ENCODE measurements at regions not wholly inside any gene's neighbourhood (a gene's known extent, or its start where the extent isn't known, plus 50 kb on each side); places are given as distances from the start of the nearest gene placed in this dataset.

DNA sequence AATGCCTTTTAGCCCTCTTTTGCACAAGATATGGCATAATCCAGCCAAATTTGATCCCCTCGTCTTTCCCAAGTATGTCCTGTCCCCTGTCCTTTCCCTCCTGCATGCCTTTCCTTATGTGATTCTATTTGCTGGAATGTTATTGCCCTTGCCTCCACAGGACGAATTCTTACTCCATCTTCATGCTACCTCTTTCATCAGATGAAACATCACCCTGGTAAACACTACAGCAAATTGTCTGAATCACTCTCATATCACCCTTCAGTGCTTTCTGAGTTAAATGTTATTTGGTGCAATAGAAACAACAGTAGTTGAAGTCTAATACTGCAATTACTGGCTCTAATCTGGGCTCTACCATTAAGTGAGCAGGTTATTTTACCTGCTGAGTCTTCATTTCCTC, 52.2 kb upstream of the FAT1 start:
- H3K27me3 ChIP-seq (ENCODE audit: control insufficient read depth, insufficient read depth, low read length), result no peaks in the 10 kb centered on the region
- no peak overlapping the region for H3K27ac ChIP-seq (ENCODE audit: low read length)
- no peak for DNase-seq
- no peaks in the 10 kb centered on the region for H3K9me3 ChIP-seq (ENCODE audit: control insufficient read depth, low read depth, low read length)
- H3K4me3 ChIP-seq (ENCODE audit: low read length), result no peak overlapping the region
- peaks cover 5% of the 10 kb centered on the region for H3K4me1 ChIP-seq (ENCODE audit: control insufficient read depth, insufficient read depth, low read length)
- H3K36me3 ChIP-seq (ENCODE audit: control insufficient read depth, insufficient read depth, low read length), result no peaks in the 10 kb centered on the region
- 67% methylated on average over 1 of the region's 2 CpGs for WGBS (ENCODE audit: insufficient coverage, low lambda C conversion rate)

DNA sequence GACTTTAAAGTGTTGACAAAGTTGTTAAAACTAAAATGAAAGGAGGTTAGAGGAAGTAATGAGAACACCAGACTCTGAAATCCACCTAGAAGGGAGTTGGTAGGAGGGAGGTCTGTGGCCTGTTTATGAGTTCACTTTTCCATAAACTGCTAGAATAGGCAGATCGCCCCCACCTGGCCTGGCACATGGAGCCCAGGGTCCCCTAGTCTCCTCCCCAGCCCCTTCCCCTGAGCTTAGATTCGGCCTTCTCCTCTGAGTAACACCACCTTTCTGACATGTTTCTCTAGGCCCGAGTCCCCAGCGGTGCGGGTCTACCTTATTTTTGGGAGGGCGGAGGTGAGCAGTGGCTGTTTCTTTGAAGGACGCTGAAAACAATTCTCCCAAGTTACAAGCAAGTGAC, 54.5 kb upstream of the FAT1 start:
- no peak for DNase-seq
- no peak overlapping the region for H3K27ac ChIP-seq (ENCODE audit: low read length)
- no peak overlapping the region for H3K4me3 ChIP-seq (ENCODE audit: low read length)
- no peaks in the 10 kb centered on the region for H3K27me3 ChIP-seq (ENCODE audit: control insufficient read depth, insufficient read depth, low read length)
- H3K4me1 ChIP-seq (ENCODE audit: control insufficient read depth, insufficient read depth, low read length), result peaks cover 11% of the 10 kb centered on the region
- WGBS (ENCODE audit: insufficient coverage, low lambda C conversion rate), result no CpG with 5 or more reads among the region's 7 CpGs
- no peaks in the 10 kb centered on the region for H3K9me3 ChIP-seq (ENCODE audit: control insufficient read depth, low read depth, low read length)
- H3K36me3 ChIP-seq (ENCODE audit: control insufficient read depth, insufficient read depth, low read length), result no peaks in the 10 kb centered on the region

DNA sequence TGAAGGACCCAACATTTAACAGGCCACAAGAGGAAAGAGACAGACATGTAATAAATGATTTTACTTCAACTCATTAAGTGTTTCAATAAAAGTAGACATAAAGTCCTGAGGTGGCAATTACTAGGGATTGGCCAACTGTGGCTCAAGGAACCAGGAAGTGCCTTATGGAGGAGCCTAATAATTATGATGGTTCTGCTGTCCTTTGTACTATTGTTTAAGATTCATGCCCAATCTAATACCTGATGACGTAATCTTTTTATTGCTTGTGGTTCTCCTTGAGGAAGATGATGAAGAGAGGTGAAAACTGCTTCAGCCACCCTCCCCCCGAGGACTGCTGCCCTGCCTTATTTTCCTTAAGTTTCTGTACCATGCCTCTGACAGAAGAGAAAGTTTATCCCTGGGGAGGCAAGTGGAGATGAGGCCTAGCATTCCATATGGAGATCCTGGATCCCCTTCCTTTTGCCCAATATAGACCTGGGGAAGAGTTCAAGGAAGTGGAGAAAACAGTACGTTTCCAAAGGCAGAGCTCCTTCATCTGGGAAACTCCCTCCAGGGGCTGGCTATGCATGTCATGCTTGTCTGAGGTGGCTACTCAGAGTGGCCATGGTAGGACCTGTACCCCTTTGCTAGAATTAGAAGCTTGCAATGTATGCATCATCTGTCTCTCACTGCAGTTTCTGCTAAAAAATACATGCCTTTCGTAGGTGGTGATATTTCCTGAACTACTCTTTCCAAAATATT, 56.8 kb upstream of the FAT1 start:
- H3K9me3 ChIP-seq (ENCODE audit: control insufficient read depth, low read depth, low read length), result no peaks in the 10 kb centered on the region
- H3K27me3 ChIP-seq (ENCODE audit: control insufficient read depth, insufficient read depth, low read length), result no peaks in the 10 kb centered on the region
- peaks cover 11% of the 10 kb centered on the region for H3K4me1 ChIP-seq (ENCODE audit: control insufficient read depth, insufficient read depth, low read length)
- no peak overlapping the region for H3K27ac ChIP-seq (ENCODE audit: low read length)
- no CpG with 5 or more reads among the region's 4 CpGs for WGBS (ENCODE audit: insufficient coverage, low lambda C conversion rate)
- DNase-seq, result peak in 1 of 2 donors; percentile 72
- no peak overlapping the region for H3K4me3 ChIP-seq (ENCODE audit: low read length)
- no peaks in the 10 kb centered on the region for H3K36me3 ChIP-seq (ENCODE audit: control insufficient read depth, insufficient read depth, low read length)

DNA sequence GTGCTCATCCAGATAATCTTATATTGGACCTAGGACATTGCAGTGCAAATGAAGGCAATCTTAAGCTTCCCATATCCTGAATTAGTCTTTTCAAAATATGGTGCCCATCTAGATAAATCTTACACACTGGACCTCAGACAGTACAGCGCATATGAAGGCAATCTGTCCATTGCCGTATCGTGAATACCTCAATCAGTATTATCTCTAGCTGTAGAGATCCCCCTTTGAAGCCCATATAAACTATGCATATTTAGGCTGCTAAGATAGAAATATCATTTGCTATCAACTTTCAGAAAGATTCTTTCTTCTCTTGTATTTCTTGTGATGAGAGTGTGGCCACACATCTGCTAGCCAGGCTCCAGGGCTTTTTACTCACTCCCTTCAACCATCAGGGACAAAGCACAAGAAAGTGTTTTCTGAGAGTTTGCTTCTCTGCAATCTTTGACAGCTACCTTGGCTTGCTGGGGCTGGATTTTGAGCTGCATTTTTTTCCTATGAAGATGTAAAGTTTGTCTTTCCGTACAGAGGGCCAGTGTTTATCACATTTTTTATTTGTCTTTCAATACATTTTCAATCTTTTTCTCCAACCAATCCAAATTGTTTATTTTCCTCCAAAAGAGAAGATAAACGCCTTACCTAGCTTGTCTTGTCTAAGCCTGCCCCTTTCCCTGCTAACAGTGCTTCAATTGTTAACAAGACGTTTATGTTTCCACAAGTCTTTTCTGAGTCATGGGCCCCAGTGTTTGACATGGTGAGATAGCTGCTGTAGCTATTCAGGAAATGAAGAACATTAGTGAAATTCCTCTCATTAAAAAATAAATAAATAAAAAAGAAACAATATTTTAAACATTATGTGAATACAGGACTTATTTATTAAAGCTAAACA, 57.6 kb upstream of the FAT1 start:
- H3K27ac ChIP-seq (ENCODE audit: low read length), result peak overlapping the region; percentile 2
- H3K9me3 ChIP-seq (ENCODE audit: control insufficient read depth, low read depth, low read length), result no peaks in the 10 kb centered on the region
- no peaks in the 10 kb centered on the region for H3K36me3 ChIP-seq (ENCODE audit: control insufficient read depth, insufficient read depth, low read length)
- H3K4me1 ChIP-seq (ENCODE audit: control insufficient read depth, insufficient read depth, low read length), result peaks cover 11% of the 10 kb centered on the region
- no peak overlapping the region for H3K4me3 ChIP-seq (ENCODE audit: low read length)
- WGBS (ENCODE audit: insufficient coverage, low lambda C conversion rate), result 10% methylated on average over 3 of the region's 6 CpGs
- DNase-seq, result peak; percentile 31 to 73
- H3K27me3 ChIP-seq (ENCODE audit: control insufficient read depth, insufficient read depth, low read length), result no peaks in the 10 kb centered on the region

DNA sequence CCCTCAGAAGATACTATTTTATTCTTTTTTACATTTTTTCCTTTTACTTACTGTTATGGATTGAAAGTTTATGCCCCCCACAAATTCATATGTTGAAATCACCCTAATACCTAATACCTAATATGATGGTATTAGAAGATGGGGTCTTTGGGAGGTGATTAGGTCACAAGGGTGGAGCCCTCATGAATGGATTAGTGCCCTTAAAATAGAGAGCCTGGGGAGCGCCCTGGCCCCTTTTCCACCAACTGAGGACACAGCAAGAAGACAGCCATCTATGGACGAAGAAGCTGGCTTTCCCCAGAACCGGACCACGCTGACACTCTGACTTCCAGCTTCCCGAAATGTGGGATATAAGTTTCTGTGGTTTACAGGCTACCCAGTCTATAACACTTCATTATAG, 58.6 kb upstream of the FAT1 start:
- no peaks in the 10 kb centered on the region for H3K36me3 ChIP-seq (ENCODE audit: control insufficient read depth, insufficient read depth, low read length)
- no peak for DNase-seq
- H3K9me3 ChIP-seq (ENCODE audit: control insufficient read depth, low read depth, low read length), result no peaks in the 10 kb centered on the region
- H3K27ac ChIP-seq (ENCODE audit: low read length), result no peak overlapping the region
- H3K4me1 ChIP-seq (ENCODE audit: control insufficient read depth, insufficient read depth, low read length), result peaks cover 11% of the 10 kb centered on the region
- no peaks in the 10 kb centered on the region for H3K27me3 ChIP-seq (ENCODE audit: control insufficient read depth, insufficient read depth, low read length)
- no CpG with 5 or more reads among the region's 5 CpGs for WGBS (ENCODE audit: insufficient coverage, low lambda C conversion rate)
- no peak overlapping the region for H3K4me3 ChIP-seq (ENCODE audit: low read length)

DNA sequence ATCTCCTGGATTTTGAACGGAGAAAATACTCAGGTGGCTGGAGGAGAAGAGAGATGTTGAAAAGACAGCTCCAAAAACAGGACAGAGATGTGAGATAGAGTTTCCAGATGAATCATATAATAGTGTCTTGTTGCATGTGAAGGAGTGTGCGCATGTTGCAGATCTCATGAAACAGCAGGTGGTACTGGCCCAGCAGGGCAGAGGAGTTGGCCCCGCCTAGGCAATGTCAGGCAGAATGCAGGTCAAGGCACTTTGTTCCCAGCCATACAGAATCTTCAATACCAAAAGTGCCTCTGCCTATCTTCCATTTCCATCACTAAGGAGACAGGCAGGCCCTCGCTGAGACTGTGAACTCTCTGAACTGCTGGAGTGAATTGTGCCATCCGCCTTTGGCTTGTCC, 63.9 kb upstream of the FAT1 start:
- 100% methylated on average over 1 of the region's 5 CpGs for WGBS (ENCODE audit: insufficient coverage, low lambda C conversion rate)
- H3K9me3 ChIP-seq (ENCODE audit: control insufficient read depth, low read depth, low read length), result no peaks in the 10 kb centered on the region

DNA sequence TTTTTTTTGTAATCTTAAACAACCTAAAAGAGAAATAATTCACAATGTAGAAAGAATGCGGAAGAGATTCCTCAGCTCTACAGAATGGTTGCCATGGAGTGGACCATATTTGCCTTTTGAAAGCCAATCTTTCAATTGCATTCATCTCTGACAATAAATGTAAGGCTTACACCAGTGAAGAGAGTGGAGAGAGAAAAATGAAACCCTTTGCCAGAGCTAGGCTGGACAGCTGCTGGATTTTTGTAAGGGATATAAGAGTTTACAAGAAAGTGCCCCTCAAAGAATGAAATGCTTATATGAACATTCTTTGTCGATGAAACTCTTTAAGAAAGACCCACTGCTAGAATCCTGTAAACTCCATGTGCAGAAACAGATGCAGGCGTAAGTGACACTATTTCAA, 66.0 kb upstream of the FAT1 start:
- no peaks in the 10 kb centered on the region for H3K36me3 ChIP-seq (ENCODE audit: control insufficient read depth, insufficient read depth, low read length)
- H3K27me3 ChIP-seq (ENCODE audit: control insufficient read depth, insufficient read depth, low read length), result no peaks in the 10 kb centered on the region
- no peaks in the 10 kb centered on the region for H3K9me3 ChIP-seq (ENCODE audit: control insufficient read depth, low read depth, low read length)
- 83% methylated on average over 1 of the region's 3 CpGs for WGBS (ENCODE audit: insufficient coverage, low lambda C conversion rate)
- H3K4me1 ChIP-seq (ENCODE audit: control insufficient read depth, insufficient read depth, low read length), result no peaks in the 10 kb centered on the region
- DNase-seq, result no peak
- H3K27ac ChIP-seq (ENCODE audit: low read length), result no peak overlapping the region
- no peak overlapping the region for H3K4me3 ChIP-seq (ENCODE audit: low read length)

More for the DNA sequence above, 63.9 kb upstream of the FAT1 start:
- Histone ChIP-seq H3K27ac (ENCODE audit: low read length) (no peak overlapping the region), H3K27me3 (ENCODE audit: control insufficient read depth, insufficient read depth, low read length) (no peaks in the 10 kb centered on the region), H3K4me3 (ENCODE audit: low read length) (no peak overlapping the region), H3K4me1 (ENCODE audit: control insufficient read depth, insufficient read depth, low read length) (no peaks in the 10 kb centered on the region), H3K36me3 (ENCODE audit: control insufficient read depth, insufficient read depth, low read length) (no peaks in the 10 kb centered on the region)
- peak in 1 of 2 donors; percentile 18 for DNase-seq

DNA sequence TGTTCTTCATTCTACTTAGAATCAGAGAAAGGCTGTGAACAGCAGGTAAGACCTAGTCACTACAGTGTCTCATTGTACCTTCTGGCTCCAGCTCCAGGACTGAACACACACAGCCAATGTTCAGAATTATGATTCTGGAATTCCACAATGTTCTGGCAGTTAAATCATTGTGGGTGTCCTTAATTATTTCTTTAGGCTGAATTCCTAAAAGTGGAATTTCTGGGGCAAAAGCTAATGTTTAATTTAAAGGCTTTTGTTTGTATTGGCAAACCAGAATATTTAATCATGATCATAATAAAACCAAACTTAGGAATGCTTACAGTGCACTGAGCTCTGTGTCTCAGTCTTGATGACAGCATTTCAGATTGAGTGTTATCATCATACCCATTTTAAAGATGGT, 67.0 kb upstream of the FAT1 start:
- Histone ChIP-seq H3K36me3 (ENCODE audit: control insufficient read depth, insufficient read depth, low read length) (no peaks in the 10 kb centered on the region), H3K4me1 (ENCODE audit: control insufficient read depth, insufficient read depth, low read length) (no peaks in the 10 kb centered on the region), H3K4me3 (ENCODE audit: low read length) (no peak overlapping the region)

DNA sequence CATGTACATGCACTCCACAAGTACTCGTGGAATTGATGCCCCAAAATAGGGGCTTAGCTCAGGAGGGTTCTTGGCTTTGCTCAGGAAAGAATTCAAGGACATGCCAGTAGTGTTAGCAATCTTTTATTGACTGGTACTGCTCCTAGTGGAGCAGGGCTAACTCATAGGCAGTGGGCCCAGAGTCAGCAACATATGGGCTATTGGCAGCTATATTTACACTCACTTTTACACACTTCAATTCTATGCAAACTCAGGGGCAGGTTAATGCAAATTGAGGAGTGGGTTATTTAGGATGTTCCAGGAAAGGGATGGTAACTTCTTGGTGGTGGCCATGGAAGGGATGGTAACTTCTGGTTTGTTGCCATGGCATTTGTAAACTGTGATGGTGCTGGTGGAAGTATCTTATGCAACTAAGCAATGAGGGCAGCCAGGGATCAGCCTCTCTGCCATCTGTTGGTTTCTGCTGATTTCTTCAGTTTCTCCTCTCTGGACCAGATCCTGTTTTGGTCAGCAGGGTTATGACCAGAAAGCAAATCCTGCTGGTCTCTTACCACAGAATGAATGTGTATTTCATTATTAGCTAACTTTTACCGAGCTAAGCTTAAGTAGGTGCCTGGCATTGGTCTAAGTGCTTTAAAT, 69.2 kb upstream of the FAT1 start:
- Histone ChIP-seq H3K9me3 (ENCODE audit: control insufficient read depth, low read depth, low read length) (no peaks in the 10 kb centered on the region), H3K27ac (ENCODE audit: low read length) (no peak overlapping the region), H3K36me3 (ENCODE audit: control insufficient read depth, insufficient read depth, low read length) (no peaks in the 10 kb centered on the region), H3K4me1 (ENCODE audit: control insufficient read depth, insufficient read depth, low read length) (no peaks in the 10 kb centered on the region), H3K27me3 (ENCODE audit: control insufficient read depth, insufficient read depth, low read length) (no peaks in the 10 kb centered on the region), H3K4me3 (ENCODE audit: low read length) (no peak overlapping the region)
- DNase-seq, result no peak
- no CpG with 5 or more reads among the region's 2 CpGs for WGBS (ENCODE audit: insufficient coverage, low lambda C conversion rate)

More for the DNA sequence above, 67.0 kb upstream of the FAT1 start:
- DNase-seq, result no peak
- H3K9me3 ChIP-seq (ENCODE audit: control insufficient read depth, low read depth, low read length), result no peaks in the 10 kb centered on the region
- no peak overlapping the region for H3K27ac ChIP-seq (ENCODE audit: low read length)
- no peaks in the 10 kb centered on the region for H3K27me3 ChIP-seq (ENCODE audit: control insufficient read depth, insufficient read depth, low read length)

DNA sequence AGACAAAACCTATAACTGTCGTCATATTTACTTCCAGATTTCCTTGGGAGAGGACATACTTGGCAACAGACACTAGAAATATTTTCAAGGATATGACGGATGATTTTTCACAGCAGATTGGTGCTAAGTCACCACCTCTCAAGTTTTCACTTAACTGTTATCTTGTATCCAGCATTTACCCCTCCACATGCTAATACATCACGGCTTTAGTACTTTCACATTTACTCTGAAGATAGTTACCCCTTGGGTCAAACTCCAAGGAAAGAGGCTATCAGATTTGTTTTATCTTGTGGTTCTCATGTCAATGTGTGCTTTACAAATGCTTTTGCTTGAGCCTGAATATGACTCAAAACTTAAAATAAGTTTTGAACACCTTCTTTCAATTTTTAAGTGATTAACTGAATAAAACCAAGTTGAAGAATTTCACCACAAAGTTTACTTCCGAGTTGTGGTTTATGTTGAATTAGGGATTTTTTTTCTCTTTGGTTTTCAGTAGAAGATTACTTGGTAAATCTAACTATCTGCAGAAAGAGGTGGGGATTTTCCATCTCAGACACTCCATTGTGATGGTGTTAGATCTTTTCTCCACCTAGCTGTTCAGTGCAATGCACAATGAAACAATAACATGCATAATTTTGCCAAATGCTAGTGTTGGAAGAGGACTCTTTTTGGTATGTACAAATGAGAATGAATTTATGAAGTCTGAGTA, 75.4 kb upstream of the FAT1 start:
- no peak overlapping the region for H3K4me3 ChIP-seq (ENCODE audit: low read length)
- DNase-seq, result peak; percentile 63 to 87
- no peaks in the 10 kb centered on the region for H3K27me3 ChIP-seq (ENCODE audit: control insufficient read depth, insufficient read depth, low read length)
- 17% methylated on average over 1 of the region's 4 CpGs for WGBS (ENCODE audit: insufficient coverage, low lambda C conversion rate)
- H3K9me3 ChIP-seq (ENCODE audit: control insufficient read depth, low read depth, low read length), result no peaks in the 10 kb centered on the region
- no peaks in the 10 kb centered on the region for H3K36me3 ChIP-seq (ENCODE audit: control insufficient read depth, insufficient read depth, low read length)
- peak overlapping the region; percentile 51 for H3K27ac ChIP-seq (ENCODE audit: low read length)
- H3K4me1 ChIP-seq (ENCODE audit: control insufficient read depth, insufficient read depth, low read length), result peaks cover 15% of the 10 kb centered on the region
